ENCODE measurements at regions not wholly inside any gene's neighbourhood (a gene's known extent, or its start where the extent isn't known, plus 50 kb on each side); places are given as distances from the start of the nearest gene placed in this dataset.

- Histone ChIP-seq H3K27me3 (ENCODE audit: insufficient read depth, low read length) (no peaks in the 10 kb centered on the region), H3K27ac (ENCODE audit: low read depth, low read length) (no peak overlapping the region), H3K4me2 (ENCODE audit: low read length) (no peak overlapping the region), H3K9me3 (ENCODE audit: control insufficient read depth in 1 of 2, insufficient read depth in 1 of 2, low read depth in 1 of 2, low read length in 2 of 2) (no peaks in the 10 kb centered on the region), H3K9ac (ENCODE audit: low read length) (no peak overlapping the region), H3K4me3 (replicated peaks in 1 of 2; ENCODE audit: low read depth in 1 of 2, low read length in 2 of 2) (no peak overlapping the region), H3K79me2 (ENCODE audit: insufficient read depth, low read length) (no peaks in the 10 kb centered on the region), H2AFZ (ENCODE audit: low read depth, low read length, poor library complexity, severe bottlenecking) (no peak overlapping the region), H3K9me2 (ENCODE audit: insufficient read depth) (no peaks in the 10 kb centered on the region), H3K36me3 (ENCODE audit: control insufficient read depth in 1 of 2, insufficient read depth in 2 of 2, low read length in 2 of 2) (no peaks in the 10 kb centered on the region), H3K4me1 (ENCODE audit: control insufficient read depth in 1 of 2, insufficient read depth in 2 of 2, low read length in 2 of 2) (no peaks in the 10 kb centered on the region), H4K20me1 (ENCODE audit: insufficient read depth) (no peaks in the 10 kb centered on the region)
- no TSS peak for BruUV-seq (replicated peaks)
- RAD21 ChIA-PET (ENCODE audit: low non-redundant PET in 1 of 2, low total read pairs in 2 of 2, uncharacterized antibody in 2 of 2, unreplicated experiment in 2 of 2): no interaction called here
- no peak for DNase-seq (ENCODE audit: low read depth, low spot score)
- TF ChIP-seq EGR1 (IDR thresholded peaks at IDR 0.05; ENCODE audit: low read depth): no peak
- CTCF ChIA-PET: no interaction called here
- intact Hi-C loops (cut with micrococcal nuclease): no loop called here
- no peak for ATAC-seq
- POLR2A ChIA-PET: no interaction called here
These were observed 200.4 kb downstream of the PCSK1 start for GRCh38 chr5:96232602-96233001.

- ATAC-seq (no peak), DNase-seq (ENCODE audit: low read depth, low spot score) (no peak)
- H3K9me2 ChIP-seq (ENCODE audit: insufficient read depth): no peaks in the 10 kb centered on the region
- intact Hi-C loops (cut with micrococcal nuclease): no loop called here
- no peaks in the 10 kb centered on the region for H3K36me3 ChIP-seq (ENCODE audit: control insufficient read depth in 1 of 2, insufficient read depth in 2 of 2, low read length in 2 of 2)
- H3K9ac ChIP-seq (ENCODE audit: low read length): no peak overlapping the region
- H4K20me1 ChIP-seq (ENCODE audit: insufficient read depth): no peaks in the 10 kb centered on the region
- no peaks in the 10 kb centered on the region for H3K9me3 ChIP-seq (ENCODE audit: control insufficient read depth in 1 of 2, insufficient read depth in 1 of 2, low read depth in 1 of 2, low read length in 2 of 2)
- ChIA-PET RAD21 (ENCODE audit: low non-redundant PET in 1 of 2, low total read pairs in 2 of 2, uncharacterized antibody in 2 of 2, unreplicated experiment in 2 of 2) (no interaction called here), CTCF (no interaction called here), POLR2A (no interaction called here)
- H2AFZ ChIP-seq (ENCODE audit: low read depth, low read length, poor library complexity, severe bottlenecking): no peak overlapping the region
- TF ChIP-seq CTCF (IDR thresholded peaks at IDR 0.05 in 2 of 3, conservative IDR thresholded peaks at IDR 0.05 in 1 of 3; ENCODE audit: borderline replicate concordance in 1 of 3, insufficient read depth in 1 of 3, low read depth in 2 of 3, low read length in 2 of 3) (no peak), ATF3 (IDR thresholded peaks at IDR 0.05) (no peak), SIN3A (IDR thresholded peaks at IDR 0.05; ENCODE audit: low read depth) (no peak), RAD21 (IDR thresholded peaks at IDR 0.05; ENCODE audit: low read depth) (no peak), ZNF274 (IDR thresholded peaks at IDR 0.05; ENCODE audit: low read depth, low read length) (no peak)
- H3K4me1 ChIP-seq (ENCODE audit: control insufficient read depth in 1 of 2, insufficient read depth in 2 of 2, low read length in 2 of 2): no peaks in the 10 kb centered on the region
- H3K27ac ChIP-seq (ENCODE audit: low read depth, low read length): no peak overlapping the region
- no peaks in the 10 kb centered on the region for H3K27me3 ChIP-seq (ENCODE audit: insufficient read depth, low read length)
- H3K4me3 ChIP-seq (replicated peaks in 1 of 2; ENCODE audit: low read depth in 1 of 2, low read length in 2 of 2): no peak overlapping the region
- BruUV-seq (replicated peaks): no TSS peak
- no peak overlapping the region for H3K4me2 ChIP-seq (ENCODE audit: low read length)
- H3K79me2 ChIP-seq (ENCODE audit: insufficient read depth, low read length): no peaks in the 10 kb centered on the region
These were observed 203.9 kb downstream of the PCSK1 start for GRCh38 chr5:96229188-96229587.

All from HCT116 (cell line).